ENCODE measurements at regions not wholly inside any gene's neighbourhood (a gene's known extent, or its start where the extent isn't known, plus 50 kb on each side); places are given as distances from the start of the nearest gene placed in this dataset.

DNA sequence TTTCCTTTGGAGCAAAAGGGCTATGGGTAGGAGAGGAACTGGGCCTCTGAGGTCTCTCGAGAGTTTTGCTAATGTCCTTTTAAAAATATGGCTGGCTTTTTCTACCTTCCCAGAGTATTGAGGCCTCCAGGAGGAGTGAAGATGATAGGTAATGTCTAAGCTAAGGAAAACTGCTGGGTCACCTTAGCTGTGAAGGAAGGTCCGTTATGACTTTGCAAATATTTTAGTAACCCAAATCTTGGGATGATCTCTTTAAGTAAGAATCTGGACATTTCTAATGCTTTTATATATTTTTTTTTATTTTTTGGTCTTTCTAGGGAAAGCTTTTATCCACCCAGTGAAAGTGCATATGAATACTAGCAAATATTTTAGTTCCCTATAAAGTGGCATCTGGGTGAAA, 60.9 kb upstream of the SYN3 start:
- TF ChIP-seq, protein P1, sequence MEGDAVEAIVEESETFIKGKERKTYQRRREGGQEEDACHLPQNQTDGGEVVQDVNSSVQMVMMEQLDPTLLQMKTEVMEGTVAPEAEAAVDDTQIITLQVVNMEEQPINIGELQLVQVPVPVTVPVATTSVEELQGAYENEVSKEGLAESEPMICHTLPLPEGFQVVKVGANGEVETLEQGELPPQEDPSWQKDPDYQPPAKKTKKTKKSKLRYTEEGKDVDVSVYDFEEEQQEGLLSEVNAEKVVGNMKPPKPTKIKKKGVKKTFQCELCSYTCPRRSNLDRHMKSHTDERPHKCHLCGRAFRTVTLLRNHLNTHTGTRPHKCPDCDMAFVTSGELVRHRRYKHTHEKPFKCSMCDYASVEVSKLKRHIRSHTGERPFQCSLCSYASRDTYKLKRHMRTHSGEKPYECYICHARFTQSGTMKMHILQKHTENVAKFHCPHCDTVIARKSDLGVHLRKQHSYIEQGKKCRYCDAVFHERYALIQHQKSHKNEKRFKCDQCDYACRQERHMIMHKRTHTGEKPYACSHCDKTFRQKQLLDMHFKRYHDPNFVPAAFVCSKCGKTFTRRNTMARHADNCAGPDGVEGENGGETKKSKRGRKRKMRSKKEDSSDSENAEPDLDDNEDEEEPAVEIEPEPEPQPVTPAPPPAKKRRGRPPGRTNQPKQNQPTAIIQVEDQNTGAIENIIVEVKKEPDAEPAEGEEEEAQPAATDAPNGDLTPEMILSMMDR (IDR thresholded peaks at IDR 0.05 in 4 of 5, conservative IDR thresholded peaks at IDR 0.05 in 1 of 5), result no peak
- H3K27me3 ChIP-seq, result no peaks in the 10 kb centered on the region
- DNase-seq, result no peak
- H3K9me3 ChIP-seq, result no peaks in the 10 kb centered on the region
- H3K27ac ChIP-seq, result no peak overlapping the region
- intact Hi-C loops (cut with DNase I; ENCODE audit: low total_unique reads) (no loop called here), in situ Hi-C loops (cut with MboI; ENCODE audit: low sequenced_read_pairs in 4 of 4) (no loop called here)
- ATAC-seq, result no peak
- no peaks in the 10 kb centered on the region for H3K36me3 ChIP-seq
- no peak overlapping the region for H3K4me3 ChIP-seq
- H3K4me1 ChIP-seq, result no peaks in the 10 kb centered on the region

DNA sequence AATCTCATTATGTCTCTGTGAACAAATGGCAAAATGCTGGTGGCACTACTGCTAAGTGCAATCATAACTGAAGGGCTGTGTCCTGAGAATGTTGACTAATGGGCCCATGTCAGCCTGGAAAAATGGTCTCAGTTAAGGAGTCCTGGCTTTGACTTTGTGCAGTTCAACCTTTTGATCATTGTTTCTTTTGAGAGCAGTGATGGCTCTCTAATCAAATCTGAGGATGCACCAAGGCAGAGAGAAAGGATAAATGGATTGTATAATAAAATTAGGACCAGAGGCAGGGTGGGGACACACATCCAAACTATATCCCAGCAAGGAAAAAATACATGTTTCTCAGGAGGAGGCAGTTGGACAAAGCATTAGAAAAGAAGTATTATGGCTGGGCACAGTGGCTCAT, 59.6 kb upstream of the SYN3 start:
- in situ Hi-C loops (cut with MboI; ENCODE audit: low sequenced_read_pairs in 4 of 4) (no loop called here), intact Hi-C loops (cut with DNase I; ENCODE audit: low total_unique reads) (no loop called here)
- Histone ChIP-seq H3K9me3 (no peaks in the 10 kb centered on the region), H3K27ac (no peak overlapping the region), H3K27me3 (no peaks in the 10 kb centered on the region), H3K4me1 (no peaks in the 10 kb centered on the region), H3K4me3 (no peak overlapping the region), H3K36me3 (no peaks in the 10 kb centered on the region)
- TF ChIP-seq, protein P1 (IDR thresholded peaks at IDR 0.05 in 4 of 5, conservative IDR thresholded peaks at IDR 0.05 in 1 of 5), result no peak
- TF ChIP-seq POLR2A (IDR thresholded peaks at IDR 0.05), result no peak
- ATAC-seq (no peak), DNase-seq (no peak)

DNA sequence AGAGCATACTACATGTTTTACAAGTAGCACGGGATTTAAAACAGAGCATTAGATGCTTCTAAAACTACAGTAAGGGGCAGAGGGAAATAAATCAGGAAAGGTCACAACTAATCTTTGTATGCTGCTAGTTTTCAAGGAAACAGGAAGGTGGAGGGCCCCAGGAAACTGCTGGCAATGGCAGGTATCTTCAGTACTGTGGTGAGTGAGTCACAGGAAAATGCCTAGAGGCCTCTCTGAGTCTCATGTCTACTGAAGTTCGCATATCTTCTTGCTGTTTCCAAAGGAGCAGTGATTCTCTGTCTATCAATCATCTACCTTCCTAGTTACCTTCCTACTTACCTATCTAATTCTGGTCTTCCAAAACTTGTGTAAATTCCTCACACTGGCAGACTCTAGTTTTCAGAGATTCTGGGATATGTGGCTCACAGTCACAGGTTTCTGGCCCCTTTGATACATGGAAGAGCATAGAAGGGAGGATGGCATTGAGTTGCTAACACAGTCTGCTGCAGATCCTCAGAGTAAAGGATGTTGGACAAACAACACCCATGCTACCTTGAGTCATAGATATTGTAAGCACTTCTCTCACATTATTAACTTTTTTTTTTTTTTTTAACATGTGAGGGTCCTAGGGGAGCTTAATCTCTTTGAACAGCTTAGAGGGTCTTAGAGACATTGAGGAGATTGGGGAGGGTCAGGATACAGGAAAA, 58.8 kb upstream of the SYN3 start:
- ATAC-seq, result no peak
- H3K9me3 ChIP-seq, result no peaks in the 10 kb centered on the region
- no peak overlapping the region for H3K4me3 ChIP-seq
- intact Hi-C loops (cut with DNase I; ENCODE audit: low total_unique reads), result no loop called here
- no peak for TF ChIP-seq POLR2A (IDR thresholded peaks at IDR 0.05)
- TF ChIP-seq, protein P1 (IDR thresholded peaks at IDR 0.05 in 4 of 5, conservative IDR thresholded peaks at IDR 0.05 in 1 of 5), result no peak
- no peaks in the 10 kb centered on the region for H3K27me3 ChIP-seq
- no peaks in the 10 kb centered on the region for H3K36me3 ChIP-seq
- DNase-seq, result no peak
- H3K4me1 ChIP-seq, result no peaks in the 10 kb centered on the region
- in situ Hi-C loops (cut with MboI; ENCODE audit: low sequenced_read_pairs in 4 of 4), result no loop called here
- no peak overlapping the region for H3K27ac ChIP-seq

DNA sequence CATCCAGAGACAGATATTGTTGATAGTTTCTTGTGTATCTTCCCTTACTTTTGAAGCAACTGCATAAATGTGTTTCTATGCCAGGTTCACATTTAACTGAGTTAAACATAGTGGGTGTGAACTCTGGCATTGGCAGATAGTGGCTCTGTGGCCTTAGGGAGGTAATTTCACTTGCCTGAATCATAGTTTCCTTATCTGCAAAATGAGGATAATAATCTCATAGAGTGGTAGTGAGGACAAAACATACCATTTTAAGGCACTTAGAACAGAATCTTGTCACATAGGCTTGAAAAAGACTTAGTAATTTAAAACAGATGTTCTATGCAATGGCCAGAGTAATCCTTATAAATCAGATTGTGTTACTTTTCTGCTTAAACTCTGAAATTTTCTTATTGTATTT, 56.4 kb upstream of the SYN3 start:
- Histone ChIP-seq H3K4me3 (no peak overlapping the region), H3K9me3 (no peaks in the 10 kb centered on the region), H3K36me3 (no peaks in the 10 kb centered on the region), H3K27me3 (no peaks in the 10 kb centered on the region), H3K27ac (no peak overlapping the region), H3K4me1 (no peaks in the 10 kb centered on the region)
- intact Hi-C loops (cut with DNase I; ENCODE audit: low total_unique reads), result no loop called here
- no peak for ATAC-seq
- no peak for DNase-seq
- TF ChIP-seq, protein P1 (IDR thresholded peaks at IDR 0.05 in 4 of 5, conservative IDR thresholded peaks at IDR 0.05 in 1 of 5), result no peak
- TF ChIP-seq POLR2A (IDR thresholded peaks at IDR 0.05), result no peak
- in situ Hi-C loops (cut with MboI; ENCODE audit: low sequenced_read_pairs in 4 of 4), result no loop called here

DNA sequence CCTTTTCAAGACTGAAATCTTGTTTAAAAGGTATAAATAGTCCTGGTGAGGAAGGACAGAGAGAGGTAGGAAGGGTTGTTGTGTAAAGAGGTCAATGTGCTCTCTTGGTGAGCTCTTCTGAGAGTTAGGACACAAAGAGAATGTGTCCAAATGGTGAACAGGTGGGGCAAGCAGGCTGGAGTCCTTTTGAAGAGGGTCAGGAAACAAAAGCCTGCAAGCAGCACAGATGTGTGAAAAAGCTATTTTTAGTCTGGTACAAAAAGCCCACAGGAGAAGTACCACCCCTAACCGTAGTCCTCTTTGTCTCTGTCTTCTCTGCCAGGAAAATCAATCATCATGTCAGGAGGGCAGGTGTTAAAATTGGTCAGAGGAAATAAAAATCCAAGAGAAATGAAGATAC, 54.4 kb upstream of the SYN3 start:
- Histone ChIP-seq H3K27ac (no peak overlapping the region), H3K36me3 (no peaks in the 10 kb centered on the region), H3K27me3 (no peaks in the 10 kb centered on the region), H3K4me1 (no peaks in the 10 kb centered on the region), H3K9me3 (no peaks in the 10 kb centered on the region), H3K4me3 (no peak overlapping the region)
- ATAC-seq (no peak), DNase-seq (no peak)
- TF ChIP-seq POLR2A (IDR thresholded peaks at IDR 0.05), result no peak
- TF ChIP-seq, protein P1 (IDR thresholded peaks at IDR 0.05 in 4 of 5, conservative IDR thresholded peaks at IDR 0.05 in 1 of 5), result no peak
- in situ Hi-C loops (cut with MboI; ENCODE audit: low sequenced_read_pairs in 4 of 4) (no loop called here), intact Hi-C loops (cut with DNase I; ENCODE audit: low total_unique reads) (no loop called here)

Measured in gastrocnemius medialis (tissue), 4 donors.